ENCODE measurements at regions not wholly inside any gene's neighbourhood (a gene's known extent, or its start where the extent isn't known, plus 50 kb on each side); places are given as distances from the start of the nearest gene placed in this dataset.

GRCh38 chr4:14504162-14504561, 498.1 kb upstream of the CPEB2 start:
- no peak overlapping the region for H3K4me3 ChIP-seq (ENCODE audit: low read depth in 2 of 2, low read length in 1 of 2)
- H3K36me3 ChIP-seq (replicated peaks in 1 of 2; ENCODE audit: control insufficient read depth in 1 of 2, insufficient read depth in 2 of 2, low read length in 1 of 2) = no peaks in the 10 kb centered on the region
- H3K4me1 ChIP-seq (ENCODE audit: control insufficient read depth in 1 of 2, insufficient read depth in 2 of 2, low read depth in 1 of 2, low read length in 1 of 2) = no peaks in the 10 kb centered on the region
- H3K4me2 ChIP-seq = no peak overlapping the region
- ChIA-PET CTCF (no interaction called here), POLR2A (no interaction called here)
- H3F3A ChIP-seq (replicated peaks; ENCODE audit: insufficient read depth) = no peaks in the 10 kb centered on the region
- H3K27me3 ChIP-seq (ENCODE audit: insufficient read depth) = no peaks in the 10 kb centered on the region
- TF ChIP-seq PBX3 (IDR thresholded peaks at IDR 0.05) = no peak
- no peak for TF ChIP-seq RFX5 (IDR thresholded peaks at IDR 0.05; ENCODE audit: low read length)
- TF ChIP-seq EZH2phosphoT487 (IDR thresholded peaks at IDR 0.05; ENCODE audit: borderline replicate concordance, low read depth) = no peak
- no peak for TF ChIP-seq RCOR1 (IDR thresholded peaks at IDR 0.05; ENCODE audit: low read length)
- TF ChIP-seq RXRA (IDR thresholded peaks at IDR 0.05; ENCODE audit: borderline replicate concordance, low read depth) = no peak
- no peak for TF ChIP-seq TCF12 (IDR thresholded peaks at IDR 0.05)
- TF ChIP-seq MEF2A (IDR thresholded peaks at IDR 0.05; ENCODE audit: borderline replicate concordance, low read depth) = no peak
- no peak for TF ChIP-seq CHD2 (IDR thresholded peaks at IDR 0.05; ENCODE audit: low read length, partially characterized antibody)
- no peak for TF ChIP-seq EP300 (IDR thresholded peaks at IDR 0.05; ENCODE audit: borderline replicate concordance in 1 of 2, low read depth in 1 of 2, low read length in 1 of 2)
- TF ChIP-seq FOXM1 (IDR thresholded peaks at IDR 0.05; ENCODE audit: low read depth) = no peak
- no peak for TF ChIP-seq SMC3 (IDR thresholded peaks at IDR 0.05; ENCODE audit: low read depth, low read length)
- no peaks in the 10 kb centered on the region for H3K9me2 ChIP-seq
- no peak overlapping the region for H3K27ac ChIP-seq (ENCODE audit: low read depth in 2 of 2, low read length in 1 of 2)
- DNase-seq = no peak
- no peaks in the 10 kb centered on the region for H3K9me3 ChIP-seq
- H3K79me2 ChIP-seq (ENCODE audit: insufficient read depth) = no peaks in the 10 kb centered on the region
- no peak overlapping the region for H2AFZ ChIP-seq (ENCODE audit: low read depth)
- WGBS (ENCODE audit: low lambda C conversion rate) = 23% methylated on average over 2 of the region's 2 CpGs
- no peak overlapping the region for H3K9ac ChIP-seq
- no peaks in the 10 kb centered on the region for H4K20me1 ChIP-seq (ENCODE audit: insufficient read depth)

- POLR2A ChIA-PET = no interaction called here
- Histone ChIP-seq H3K27ac (ENCODE audit: low read depth in 2 of 2, low read length in 1 of 2) (no peak overlapping the region), H3K9me2 (no peaks in the 10 kb centered on the region), H3K4me2 (no peak overlapping the region), H3K79me2 (ENCODE audit: insufficient read depth) (no peaks in the 10 kb centered on the region), H3K36me3 (replicated peaks in 1 of 2; ENCODE audit: control insufficient read depth in 1 of 2, insufficient read depth in 2 of 2, low read length in 1 of 2) (no peaks in the 10 kb centered on the region), H3F3A (replicated peaks; ENCODE audit: insufficient read depth) (no peaks in the 10 kb centered on the region), H3K9me3 (no peaks in the 10 kb centered on the region), H3K9ac (no peak overlapping the region), H3K4me1 (ENCODE audit: control insufficient read depth in 1 of 2, insufficient read depth in 2 of 2, low read depth in 1 of 2, low read length in 1 of 2) (no peaks in the 10 kb centered on the region), H4K20me1 (ENCODE audit: insufficient read depth) (no peaks in the 10 kb centered on the region), H3K4me3 (ENCODE audit: low read depth in 2 of 2, low read length in 1 of 2) (no peak overlapping the region), H2AFZ (ENCODE audit: low read depth) (no peak overlapping the region), H3K27me3 (ENCODE audit: insufficient read depth) (no peaks in the 10 kb centered on the region)
- 49% methylated on average over 4 of the region's 4 CpGs for WGBS (ENCODE audit: low lambda C conversion rate)
- no peak for DNase-seq
- CTCF ChIA-PET = no interaction called here
- no peak for TF ChIP-seq ELF1 (IDR thresholded peaks at IDR 0.05)
- no peak for TF ChIP-seq GATA2 (CRISPR knock-in tag; IDR thresholded peaks at IDR 0.05)
- TF ChIP-seq MAX (IDR thresholded peaks at IDR 0.05; ENCODE audit: low read depth) = no peak
- no peak for TF ChIP-seq YY1 (IDR thresholded peaks at IDR 0.05; ENCODE audit: low read depth)
- no peak for TF ChIP-seq JUND (IDR thresholded peaks at IDR 0.05)
These were observed 488.8 kb upstream of the CPEB2 start for GRCh38 chr4:14513471-14513870.

Data from SK-N-SH (cell line).